Smooth muscle cell (in vitro differentiated cells): ENCODE measurements at regions not wholly inside any gene's neighbourhood (a gene's known extent, or its start where the extent isn't known, plus 50 kb on each side); places are given as distances from the start of the nearest gene placed in this dataset.
A peak's percentile ranks its signal among the peaks of the same experiment; 100 is the strongest.

ENCODE experiments used
- DNase-seq: peaks from one replicate; lab custom pipeline; 2025; ENCODE audit not compliant: unreplicated experiment; lab: John Stamatoyannopoulos, UW
- H2AFZ ChIP-seq: fragments of 200-600 bp; sonication (generic); 2 replicates; pipeline ENCODE4 v1.6.0; 2016; ENCODE audit warnings: antibody characterized with exemption, low read depth, mild to moderate bottlenecking
- H3F3A ChIP-seq: fragments of 200-600 bp; sonication (generic); 2 replicates; pipeline ENCODE4 v1.6.0; 2017; ENCODE audit warnings: antibody characterized with exemption, low read depth
- H3K27ac ChIP-seq: fragments of 200-600 bp; sonication (generic); 2 replicates; pipeline ENCODE4 v1.5.1; 2016; ENCODE audit warnings: low read depth, mild to moderate bottlenecking
- H3K27me3 ChIP-seq: fragments of 200-600 bp; sonication (generic); 2 replicates; pipeline ENCODE4 v1.6.1; 2016; ENCODE audit warnings: low read depth, mild to moderate bottlenecking
- H3K36me3 ChIP-seq: fragments of 200-600 bp; sonication (generic); 2 replicates; pipeline ENCODE4 v1.5.1; 2016; ENCODE audit warnings: low read depth
- H3K4me1 ChIP-seq: fragments of 200-600 bp; sonication (generic); 2 replicates; pipeline ENCODE4 v1.5.1; 2016; ENCODE audit warnings: low read depth
- H3K4me2 ChIP-seq: fragments of 200-600 bp; sonication (generic); 2 replicates; pipeline ENCODE4 v1.6.0; 2016; ENCODE audit warnings: mild to moderate bottlenecking
- H3K4me3 ChIP-seq: fragments of 200-600 bp; sonication (generic); 2 replicates; pipeline ENCODE4 v1.5.1; 2016; ENCODE audit warnings: mild to moderate bottlenecking
- H3K79me2 ChIP-seq: fragments of 200-600 bp; sonication (generic); 2 replicates; pipeline ENCODE4 v1.6.0; 2016; ENCODE audit warnings: low read depth, mild to moderate bottlenecking
- H3K9ac ChIP-seq: fragments of 200-600 bp; sonication (generic); 2 replicates; pipeline ENCODE4 v1.6.0; 2016; ENCODE audit warnings: low read depth
- H3K9me3 ChIP-seq: fragments of 200-600 bp; sonication (generic); replicated peaks from 2 replicates; pipeline ENCODE4 v1.5.1; 2016; ENCODE audit warnings: low read depth
- H4K20me1 ChIP-seq: fragments of 200-600 bp; sonication (generic); 2 replicates; pipeline ENCODE4 v1.6.0; 2016; ENCODE audit warnings: low read depth
- CTCF ChIP-seq: fragments of 200-600 bp; sonication (generic); IDR thresholded peaks from 2 replicates; pipeline ENCODE4 v1.5.1; 2017; ENCODE audit warnings: borderline replicate concordance, mild to moderate bottlenecking, antibody characterized with exemption; ENCODE audit not compliant: insufficient read depth, poor library complexity, severe bottlenecking
- WGBS: methylation state at CpG from one replicate; pipeline ENCODE4 v1.1.7; 2016; ENCODE audit warnings: low lambda C conversion rate; 5-methylcytosine and 5-hydroxymethylcytosine counted together

- Histone ChIP-seq H2AFZ (no peak overlapping the region), H3K9me3 (no peaks in the 10 kb centered on the region), H3F3A (no peaks in the 10 kb centered on the region), H3K27me3 (no peaks in the 10 kb centered on the region), H3K9ac (no peak overlapping the region), H3K36me3 (no peaks in the 10 kb centered on the region), H3K4me1 (peaks cover 5% of the 10 kb centered on the region), H3K79me2 (no peaks in the 10 kb centered on the region), H3K4me2 (peak overlapping the region; percentile 23), H4K20me1 (no peaks in the 10 kb centered on the region), H3K4me3 (no peak overlapping the region), H3K27ac (no peak overlapping the region)
- 59% methylated on average over 2 of the region's 2 CpGs for WGBS
- TF ChIP-seq CTCF = no peak
- no peak for DNase-seq
These were observed 113.7 kb downstream of the SNX19 start for GRCh38 chr11:130802567-130802966.

- DNase-seq = no peak
- Histone ChIP-seq H3K79me2 (no peaks in the 10 kb centered on the region), H4K20me1 (no peaks in the 10 kb centered on the region), H3K4me3 (no peak overlapping the region), H2AFZ (no peak overlapping the region), H3F3A (no peaks in the 10 kb centered on the region), H3K4me1 (peaks cover 5% of the 10 kb centered on the region), H3K36me3 (no peaks in the 10 kb centered on the region), H3K9ac (no peak overlapping the region), H3K27me3 (no peaks in the 10 kb centered on the region), H3K27ac (no peak overlapping the region), H3K9me3 (no peaks in the 10 kb centered on the region), H3K4me2 (no peak overlapping the region)
- no peak for TF ChIP-seq CTCF
- 90% methylated on average over 12 of the region's 12 CpGs for WGBS
These were observed 111.8 kb downstream of the SNX19 start for GRCh38 chr11:130804306-130805076.

DNA sequence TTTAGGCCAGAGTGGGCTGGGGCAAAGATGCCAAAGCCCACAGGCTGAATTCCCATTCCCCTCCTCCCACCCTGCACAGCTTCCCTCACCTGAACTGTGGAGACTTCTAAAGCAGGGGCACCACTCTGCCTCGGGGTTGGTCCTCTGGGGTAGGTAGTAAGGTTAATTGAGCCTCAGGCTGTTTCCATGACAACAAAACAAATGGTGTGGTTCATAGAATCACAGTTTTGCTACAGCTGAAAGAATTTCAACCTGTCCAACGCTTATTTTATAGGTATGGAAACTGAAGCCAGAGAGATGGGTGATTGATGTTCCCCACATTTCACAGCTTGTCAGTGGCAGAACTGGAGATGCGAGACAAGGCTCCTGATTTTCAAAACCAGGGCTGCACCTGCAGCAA lies 109.5 kb downstream of the SNX19 start:
- 80% methylated on average over 3 of the region's 3 CpGs for WGBS
- no peaks in the 10 kb centered on the region for H3K79me2 ChIP-seq
- no peaks in the 10 kb centered on the region for H3K27me3 ChIP-seq
- no peaks in the 10 kb centered on the region for H4K20me1 ChIP-seq
- H3K4me3 ChIP-seq = no peak overlapping the region
- H3K4me1 ChIP-seq = peaks cover 5% of the 10 kb centered on the region
- H3F3A ChIP-seq = no peaks in the 10 kb centered on the region
- no peak overlapping the region for H2AFZ ChIP-seq
- no peak for TF ChIP-seq CTCF
- no peaks in the 10 kb centered on the region for H3K9me3 ChIP-seq
- no peaks in the 10 kb centered on the region for H3K36me3 ChIP-seq
- no peak overlapping the region for H3K4me2 ChIP-seq
- no peak for DNase-seq
- H3K27ac ChIP-seq = no peak overlapping the region
- H3K9ac ChIP-seq = no peak overlapping the region

DNA sequence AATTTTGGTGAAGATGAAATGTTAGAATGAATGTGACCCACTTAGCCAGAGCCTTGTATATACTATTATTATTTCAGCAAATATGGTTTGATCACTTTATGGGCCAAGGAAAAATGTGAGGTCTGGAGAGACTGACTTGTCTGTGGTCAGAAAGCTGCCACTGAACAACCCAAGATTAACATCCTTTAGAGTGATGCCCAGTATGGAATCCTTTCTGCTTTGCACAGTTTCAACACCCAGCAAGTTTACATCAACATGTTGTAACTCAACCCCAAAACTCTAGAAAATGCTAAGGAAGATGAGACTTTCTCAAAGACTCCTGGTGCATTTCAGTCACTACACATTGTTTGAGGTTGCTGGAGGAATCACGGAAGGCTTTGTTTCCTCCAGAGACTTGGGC lies 107.7 kb downstream of the SNX19 start:
- Histone ChIP-seq H2AFZ (no peak overlapping the region), H3K9me3 (no peaks in the 10 kb centered on the region), H3F3A (no peaks in the 10 kb centered on the region), H4K20me1 (no peaks in the 10 kb centered on the region), H3K4me1 (no peaks in the 10 kb centered on the region), H3K4me2 (no peak overlapping the region), H3K36me3 (no peaks in the 10 kb centered on the region), H3K9ac (no peak overlapping the region), H3K79me2 (no peaks in the 10 kb centered on the region), H3K4me3 (no peak overlapping the region), H3K27ac (no peak overlapping the region), H3K27me3 (no peaks in the 10 kb centered on the region)
- WGBS = 80% methylated on average over 1 of the region's 1 CpG
- no peak for TF ChIP-seq CTCF
- no peak for DNase-seq
